ENCODE measurements at regions not wholly inside any gene's neighbourhood (a gene's known extent, or its start where the extent isn't known, plus 50 kb on each side); places are given as distances from the start of the nearest gene placed in this dataset.
"Not testable (repeated sequence)": the region's sequence is repeated elsewhere in the genome, so short reads cannot be mapped to it uniquely, and the experiment has no call there.

GRCh38 chrX:124717537-124717936, 371.2 kb downstream of the SH2D1A start:
- DNase-seq = no peak

- DNase-seq = no peak
These were observed 372.7 kb downstream of the SH2D1A start for GRCh38 chrX:124719060-124719459.

- no peak for DNase-seq
These were observed 374.2 kb downstream of the SH2D1A start for GRCh38 chrX:124720532-124720931.

DNA sequence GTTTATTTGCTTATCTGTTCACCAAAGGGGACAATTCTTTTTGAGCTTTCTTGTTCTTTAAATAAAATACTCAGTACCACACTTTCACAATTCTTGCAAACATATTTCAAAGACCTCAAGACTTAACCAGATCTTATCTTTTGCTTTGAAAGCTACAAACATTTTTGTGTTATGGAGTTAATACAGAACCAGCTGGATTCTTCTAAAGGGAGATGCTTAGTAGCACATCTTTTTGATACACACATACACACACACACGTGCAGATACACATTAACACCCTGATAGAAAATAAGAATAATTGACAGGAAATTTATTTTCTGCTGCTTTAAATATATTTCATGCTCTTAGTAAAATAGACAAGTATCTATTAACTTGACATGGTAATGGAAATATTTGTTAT, 379.1 kb downstream of the SH2D1A start:
- no peak for DNase-seq

DNA sequence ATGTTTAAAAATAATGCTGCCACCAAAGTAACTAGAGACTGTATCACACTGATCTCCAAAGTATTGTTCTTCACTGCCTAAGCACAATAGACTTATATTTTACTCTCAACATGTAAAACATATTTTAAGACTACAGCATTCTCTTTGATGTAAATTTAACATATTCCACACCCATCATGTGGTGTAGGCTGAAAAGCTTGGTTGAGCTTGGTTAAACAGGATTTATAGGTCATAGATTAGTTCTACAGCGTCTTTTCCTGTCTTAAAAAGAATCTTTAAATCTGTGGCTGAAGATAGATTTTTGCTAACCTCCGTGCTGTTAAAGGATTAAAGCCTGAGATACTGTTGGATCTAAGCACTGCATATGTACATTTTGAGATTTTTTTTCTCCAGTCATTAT, 379.9 kb downstream of the SH2D1A start:
- no peak for DNase-seq

GRCh38 chrX:124726881-124727280, 380.5 kb downstream of the SH2D1A start:
- no peak for DNase-seq

- no peak for DNase-seq
These were observed 390.3 kb downstream of the SH2D1A start for GRCh38 chrX:124736553-124737270.

DNA sequence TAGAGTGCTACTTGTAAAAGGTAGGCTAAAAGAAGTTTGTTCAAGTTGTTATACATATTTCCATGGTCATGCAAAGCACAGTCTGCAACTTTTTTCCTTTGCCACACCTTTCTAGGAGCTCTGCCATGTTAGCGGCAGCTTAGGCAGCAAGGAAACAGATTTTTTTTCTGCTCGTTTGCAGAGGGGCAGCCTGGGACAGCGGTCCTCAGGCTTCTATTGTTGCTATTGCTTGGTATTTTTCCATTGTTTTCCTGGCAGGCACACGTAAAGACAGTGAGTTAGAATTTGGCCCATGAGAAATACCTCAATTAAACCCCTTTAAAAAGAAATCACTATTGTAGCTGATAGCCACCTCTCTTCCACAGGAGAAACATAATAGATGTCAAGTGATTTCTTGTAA, 391.4 kb downstream of the SH2D1A start:
- no peak for DNase-seq

GRCh38 chrX:124747295-124747694, 400.9 kb downstream of the SH2D1A start:
- DNase-seq = no peak

DNA sequence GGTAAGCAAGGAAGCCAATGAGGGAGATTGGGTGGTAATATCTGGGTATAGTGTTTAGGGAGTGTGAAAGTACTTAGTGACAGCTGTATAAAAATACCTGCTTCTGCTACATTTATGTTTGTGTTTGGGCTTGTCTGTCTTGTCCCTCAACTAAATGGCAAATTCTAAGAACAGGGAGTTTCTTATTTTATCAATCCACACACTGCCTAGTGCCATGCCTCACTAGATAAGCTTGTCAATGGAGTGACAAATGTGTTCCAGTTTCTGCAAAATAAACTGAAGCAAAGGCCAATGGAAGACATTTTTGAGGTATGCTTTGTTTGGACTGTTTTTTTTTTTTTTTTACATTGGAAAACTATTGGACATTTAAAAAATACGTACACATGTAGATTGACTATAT, 418.0 kb downstream of the SH2D1A start:
- DNase-seq = no peak

GRCh38 chrX:124769166-124769565, 422.8 kb downstream of the SH2D1A start:
- DNase-seq = no peak

DNA sequence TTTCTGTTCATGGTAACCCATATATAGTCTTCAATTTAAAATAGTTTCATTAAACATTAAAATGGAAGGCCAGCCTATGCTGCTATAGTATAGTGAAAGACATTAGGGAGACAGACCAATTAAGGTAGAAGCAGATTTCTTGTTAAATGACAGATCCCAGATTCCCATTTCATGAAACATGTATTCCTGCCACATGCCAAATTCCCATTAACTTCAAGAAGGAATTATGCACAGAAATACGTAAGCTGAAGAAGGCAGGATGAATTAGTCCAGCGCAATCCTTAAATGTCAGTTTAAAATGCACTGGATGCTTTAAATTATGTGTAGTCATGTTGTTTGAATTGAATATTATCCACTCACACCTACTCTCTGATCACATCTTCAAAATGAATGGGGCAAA, 424.9 kb downstream of the SH2D1A start:
- DNase-seq = no peak

DNA sequence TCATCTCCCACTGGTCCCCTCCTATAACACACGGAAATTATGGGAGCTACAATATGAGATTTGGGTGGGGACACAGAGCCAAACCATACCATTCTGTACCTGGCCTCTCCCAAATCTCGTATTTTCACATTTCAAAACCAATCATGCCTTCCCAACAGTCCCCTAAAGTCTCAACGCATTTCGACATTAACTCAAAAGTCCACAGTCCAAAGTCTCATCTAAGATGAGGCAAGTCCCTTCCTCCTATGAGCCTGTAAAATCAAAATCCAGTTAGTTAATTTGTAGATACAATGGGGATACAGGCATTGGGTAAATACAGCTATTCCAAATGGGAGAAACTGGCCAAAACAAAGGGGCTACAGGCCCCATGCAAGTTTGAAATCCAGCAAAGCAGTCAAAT, 441.9 kb downstream of the SH2D1A start:
- not testable (repeated sequence) for DNase-seq

- not testable (repeated sequence) for DNase-seq
These were observed 443.5 kb downstream of the SH2D1A start for GRCh38 chrX:124789874-124790273.

DNA sequence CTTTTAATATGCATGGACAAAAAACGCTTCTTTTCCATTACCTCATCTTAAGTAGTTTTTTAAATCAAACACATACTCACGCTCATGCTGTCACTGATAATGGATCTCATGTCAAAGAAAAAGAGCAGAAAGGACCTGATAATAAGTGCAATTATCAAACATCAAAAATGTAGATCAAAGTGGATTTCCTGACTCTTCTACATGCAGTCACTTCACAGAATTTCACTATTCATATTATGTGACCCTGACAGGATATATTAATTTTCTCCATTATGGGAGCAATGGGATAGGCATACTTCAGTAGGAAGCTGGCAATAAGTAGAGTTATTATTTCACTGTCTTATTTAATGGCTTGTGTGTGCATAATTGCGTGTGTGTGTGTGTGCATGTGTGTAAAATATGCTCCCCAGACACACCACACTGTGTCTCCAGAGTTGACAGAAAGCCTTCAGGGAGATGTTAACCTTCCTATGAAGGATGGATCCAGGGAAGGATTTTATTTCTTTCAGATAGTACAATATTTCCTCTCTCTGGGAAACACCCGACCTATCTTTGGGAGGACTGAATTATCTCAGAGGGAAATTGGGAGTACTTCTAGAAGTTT, 445.2 kb downstream of the SH2D1A start:
- no peak for DNase-seq

DNA sequence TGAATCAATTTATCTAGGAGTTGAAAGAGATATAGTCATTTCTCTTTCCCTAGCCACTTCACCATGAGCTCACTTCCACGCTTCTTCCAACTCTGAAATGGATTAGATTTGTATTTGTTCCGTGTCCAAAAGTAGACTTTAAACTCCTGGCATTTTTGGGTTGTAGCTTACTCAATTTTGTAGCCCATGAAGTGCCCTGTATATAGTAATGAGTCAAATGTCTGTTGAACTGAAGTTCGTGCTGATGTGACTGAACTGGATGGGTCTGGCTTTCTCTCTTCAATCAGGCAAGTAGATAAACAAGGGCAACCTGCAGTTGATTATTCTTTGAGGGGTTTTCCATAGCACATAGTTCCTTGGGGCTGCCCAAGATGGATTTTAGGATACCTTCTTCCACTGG, 450.6 kb downstream of the SH2D1A start:
- no peak for DNase-seq

- no peak for DNase-seq
These were observed 458.6 kb downstream of the SH2D1A start for GRCh38 chrX:124804962-124805361.

- DNase-seq = no peak
These were observed 459.1 kb downstream of the SH2D1A start for GRCh38 chrX:124805486-124805885.

- DNase-seq = no peak
These were observed 467.7 kb downstream of the SH2D1A start for GRCh38 chrX:124814106-124814505.

DNA sequence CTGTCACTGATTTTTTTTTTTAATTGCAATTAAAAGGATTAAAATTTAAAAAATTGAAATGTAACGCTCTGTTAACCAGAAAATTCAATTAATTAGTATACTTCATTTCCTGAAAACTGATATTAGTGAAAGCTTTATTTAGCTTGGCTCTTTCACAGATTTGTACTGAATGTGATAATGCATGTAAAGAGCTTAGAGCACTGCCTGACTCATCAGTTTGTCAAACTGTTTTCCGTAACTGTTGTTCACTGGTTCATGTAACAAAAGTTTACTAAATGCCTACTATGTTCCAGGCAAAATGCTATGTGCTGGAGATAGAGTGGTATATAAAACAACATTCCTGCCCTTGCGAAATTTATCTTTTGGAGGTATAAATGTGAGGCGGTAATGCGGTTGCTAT, 471.7 kb downstream of the SH2D1A start:
- DNase-seq = no peak

- no peak for DNase-seq
These were observed 472.4 kb downstream of the SH2D1A start for GRCh38 chrX:124818764-124819163.

- no peak for DNase-seq
These were observed 474.4 kb downstream of the SH2D1A start for GRCh38 chrX:124820738-124821137.

- no peak for DNase-seq
These were observed 481.0 kb downstream of the SH2D1A start for GRCh38 chrX:124827258-124827845.

- DNase-seq = no peak
These were observed 483.6 kb downstream of the SH2D1A start for GRCh38 chrX:124829930-124830329.
